HCT116 (cell line): ENCODE measurements at regions not wholly inside any gene's neighbourhood (a gene's known extent, or its start where the extent isn't known, plus 50 kb on each side); places are given as distances from the start of the nearest gene placed in this dataset.

Experiments
- ATAC-seq: fragments of 200-7000 bp; cut with Tn5 transposase; 2 replicates; pipeline ENCODE4 v1.9.1; 2020; ENCODE audit warnings: mild to moderate bottlenecking, moderate library complexity
- BruUV-seq: library from RNA; stranded (reverse); fragments of 400-500 nt; replicated peaks from 2 replicates; lab custom pipeline; 2021; lab: Mats Ljungman, UMichigan
- CTCF ChIA-PET: fragments of 300-600 bp; sonication (Branson Sonifier 250); formaldehyde crosslinking; loops from one replicate; lab custom pipeline; 2021; ENCODE audit warnings: antibody characterized with exemption; lab: Charles Lee
- POLR2A ChIA-PET: fragments of 300-600, 350-600 bp; sonication (Branson Sonifier 250); formaldehyde crosslinking; loops from one replicate; lab custom pipeline; 2021; ENCODE audit warnings: antibody characterized with exemption; lab: Charles Lee
- RAD21 ChIA-PET, 2 experiments: fragments of 300-600 bp; sonication (Branson Sonifier 250); formaldehyde crosslinking; loops; one replicate each; lab custom pipeline; 2023; ENCODE audit warnings: low total read pairs in 2 of 2; ENCODE audit not compliant: uncharacterized antibody in 2 of 2, unreplicated experiment in 2 of 2, low non-redundant PET in 1 of 2; lab: Charles Lee
- DNase-seq: peaks from one replicate; pipeline ENCODE4 v3.0.0-alpha.2; 2010; ENCODE audit warnings: low read depth, low spot score
- H2AFZ ChIP-seq: fragments of 200-600 bp; shearing (Covaris generic), sonication (generic); 2 replicates; pipeline ENCODE4 v1.6.1; 2017; ENCODE audit warnings: low read depth, mixed run types, mixed read lengths, antibody characterized with exemption, low read length; ENCODE audit not compliant: poor library complexity, severe bottlenecking
- H3K27ac ChIP-seq: 2 replicates; pipeline ENCODE4 v1.5.1; 2012; ENCODE audit warnings: low read depth, low read length
- H3K27me3 ChIP-seq: fragments of 200-600 bp; sonication (generic); 2 replicates; pipeline ENCODE4 v1.6.1; 2016; ENCODE audit warnings: mixed run types, low read length, mixed read lengths; ENCODE audit not compliant: insufficient read depth
- H3K36me3 ChIP-seq, 2 experiments: fragments of 200-500 bp in 1 of 2; fragments of 200-600 bp in 1 of 2; sonication (Bioruptor generic) in 1 of 2; sonication (generic) in 1 of 2; 2 replicates each; pipeline versions ENCODE4 v1.5.1 to v1.6.1; 2014 to 2016; ENCODE audit warnings: low read length in 2 of 2, inconsistent platforms in 1 of 2, mixed read lengths in 1 of 2, mixed run types in 1 of 2; ENCODE audit not compliant: insufficient read depth in 2 of 2, control insufficient read depth in 1 of 2
- H3K4me1 ChIP-seq, 2 experiments: fragments of 200-600 bp in 1 of 2; sonication (generic) in 1 of 2; 2 replicates each; pipeline versions ENCODE4 v1.5.1 to v1.6.1; 2012 to 2017; ENCODE audit warnings: low read length in 2 of 2, inconsistent platforms in 1 of 2, mild to moderate bottlenecking in 1 of 2, mixed read lengths in 1 of 2, mixed run types in 1 of 2, moderate library complexity in 1 of 2; ENCODE audit not compliant: insufficient read depth in 2 of 2, control insufficient read depth in 1 of 2
- H3K4me2 ChIP-seq: fragments of 200-600 bp; sonication (generic); 2 replicates; pipeline ENCODE4 v1.6.1; 2017; ENCODE audit warnings: mixed run types, low read length, mixed read lengths
- H3K4me3 ChIP-seq, 2 experiments: fragments of 200-600 bp in 1 of 2; sonication (generic) in 1 of 2; replicated peaks in 1 of 2; 2 replicates each; pipeline ENCODE4 v1.5.1; 2011 to 2016; ENCODE audit warnings: low read length in 2 of 2, control low read depth in 1 of 2, low read depth in 1 of 2, mild to moderate bottlenecking in 1 of 2, mixed read lengths in 1 of 2, mixed run types in 1 of 2
- H3K79me2 ChIP-seq: fragments of 200-600 bp; sonication (generic); 2 replicates; pipeline ENCODE4 v1.6.1; 2017; ENCODE audit warnings: mild to moderate bottlenecking, mixed run types, low read length, moderate library complexity, mixed read lengths; ENCODE audit not compliant: insufficient read depth
- H3K9ac ChIP-seq: fragments of 200-600 bp; sonication (generic); 2 replicates; pipeline ENCODE4 v1.6.1; 2016; ENCODE audit warnings: low read length, mixed read lengths
- H3K9me2 ChIP-seq: fragments of 200-600 bp; sonication (generic), shearing (Covaris generic); 2 replicates; pipeline ENCODE4 v1.6.1; 2017; ENCODE audit warnings: mixed run types, mild to moderate bottlenecking, moderate library complexity; ENCODE audit not compliant: insufficient read depth
- H3K9me3 ChIP-seq, 2 experiments: fragments of 200-500 bp in 1 of 2; fragments of 200-600 bp in 1 of 2; sonication (Bioruptor generic) in 1 of 2; sonication (generic) in 1 of 2; 2 replicates each; pipeline ENCODE4 v1.6.1; 2014 to 2017; ENCODE audit warnings: low read length in 2 of 2, mixed read lengths in 2 of 2, inconsistent platforms in 1 of 2, low read depth in 1 of 2, mild to moderate bottlenecking in 1 of 2, mixed run types in 1 of 2, moderate library complexity in 1 of 2; ENCODE audit not compliant: control insufficient read depth in 1 of 2, insufficient read depth in 1 of 2
- H4K20me1 ChIP-seq: fragments of 200-600 bp; sonication (generic), shearing (Covaris generic); 2 replicates; pipeline ENCODE4 v1.6.1; 2017; ENCODE audit warnings: mixed run types, mild to moderate bottlenecking, moderate library complexity; ENCODE audit not compliant: insufficient read depth
- CTCF ChIP-seq, 3 experiments: fragments of 200-600 bp in 1 of 3; sonication (generic) in 1 of 3; IDR thresholded peaks in 2 of 3; conservative IDR thresholded peaks in 1 of 3; 2 replicates each; pipeline ENCODE4 v1.5.1; 2012 to 2017; ENCODE audit warnings: low read depth in 2 of 3, low read length in 2 of 3, antibody characterized with exemption in 1 of 3, borderline replicate concordance in 1 of 3, control low read depth in 1 of 3, mild to moderate bottlenecking in 1 of 3, mixed read lengths in 1 of 3, mixed run types in 1 of 3, moderate library complexity in 1 of 3; ENCODE audit not compliant: insufficient read depth in 1 of 3
- EGR1 ChIP-seq: IDR thresholded peaks from 2 replicates; pipeline ENCODE4 v1.6.1; 2012; ENCODE audit warnings: low read depth
- ELF1 ChIP-seq: IDR thresholded peaks from 2 replicates; pipeline ENCODE4 v1.6.1; 2012; ENCODE audit warnings: low read depth, borderline replicate concordance
- JUND ChIP-seq: IDR thresholded peaks from 2 replicates; pipeline ENCODE4 v1.6.1; 2012
- POLR2A ChIP-seq: IDR thresholded peaks from 2 replicates; pipeline ENCODE4 v1.7.0; 2011; ENCODE audit warnings: borderline replicate concordance; ENCODE audit not compliant: insufficient read depth, insufficient read length; ENCODE audit errors: extremely low read depth
- RAD21 ChIP-seq: IDR thresholded peaks from 2 replicates; pipeline ENCODE4 v1.6.1; 2012; ENCODE audit warnings: low read depth, mild to moderate bottlenecking
- REST ChIP-seq: IDR thresholded peaks from 2 replicates; pipeline ENCODE4 v1.6.1; 2012; ENCODE audit warnings: low read depth
- SIN3A ChIP-seq: IDR thresholded peaks from 2 replicates; pipeline ENCODE4 v1.6.1; 2012; ENCODE audit warnings: low read depth
- SRF ChIP-seq: IDR thresholded peaks from 2 replicates; pipeline ENCODE4 v1.6.1; 2012; ENCODE audit warnings: low read depth
- YY1 ChIP-seq: IDR thresholded peaks from 2 replicates; pipeline ENCODE4 v1.6.1; 2011; ENCODE audit warnings: low read length, low read depth, moderate library complexity, mild to moderate bottlenecking; ENCODE audit not compliant: insufficient replicate concordance; ENCODE audit errors: extremely low read depth
- ZNF274 ChIP-seq: fragments of 200-500 bp; sonication (Bioruptor generic); IDR thresholded peaks from 2 replicates; pipeline ENCODE4 v1.6.1; 2014; ENCODE audit warnings: mild to moderate bottlenecking, low read depth, low read length, inconsistent platforms
- intact Hi-C: fragments of 100-400 bp; cut with micrococcal nuclease; formaldehyde crosslinking; loops from 2 replicates; pipeline ENCODE4 v1.10.0; 2022
- TF ChIP-seq, protein P1 (sequence below): IDR thresholded peaks from 2 replicates; pipeline ENCODE4 v1.6.1; 2011; ENCODE audit warnings: mild to moderate bottlenecking, low read length, moderate library complexity; ENCODE audit not compliant: insufficient replicate concordance; ENCODE audit errors: extremely low read depth
- TF ChIP-seq, protein P2 (sequence below): IDR thresholded peaks from 2 replicates; pipeline ENCODE4 v1.6.1; 2012

GRCh38 chr4:58602022-58602421 is 1491.8 kb upstream of the IGFBP7 start:
- Histone ChIP-seq H3K4me1 (no peaks in the 10 kb centered on the region), H2AFZ (no peak overlapping the region), H3K27ac (no peak overlapping the region), H3K9me3 (peaks cover 11 to 38% of the 10 kb centered on the region in 2 experiments; a peak in 2 of 4 replicates), H3K4me2 (no peak overlapping the region), H3K36me3 (no peaks in the 10 kb centered on the region), H3K9me2 (no peaks in the 10 kb centered on the region), H4K20me1 (no peaks in the 10 kb centered on the region), H3K4me3 (no peak overlapping the region), H3K9ac (no peak overlapping the region), H3K79me2 (no peaks in the 10 kb centered on the region), H3K27me3 (no peaks in the 10 kb centered on the region)
- RAD21 ChIA-PET = no interaction called here
- POLR2A ChIA-PET = no interaction called here
- TF ChIP-seq POLR2A (no peak), SIN3A (no peak), YY1 (no peak), ELF1 (no peak), CTCF (IDR thresholded peaks at IDR 0.05 in 2 of 3, conservative IDR thresholded peaks at IDR 0.05 in 1 of 3; ENCODE audit: borderline replicate concordance in 1 of 3, insufficient read depth in 1 of 3, low read depth in 2 of 3, low read length in 2 of 3) (no peak), EGR1 (no peak), REST (no peak), RAD21 (no peak), JUND (no peak), ZNF274 (no peak), SRF (no peak)
- TF ChIP-seq, protein P1, sequence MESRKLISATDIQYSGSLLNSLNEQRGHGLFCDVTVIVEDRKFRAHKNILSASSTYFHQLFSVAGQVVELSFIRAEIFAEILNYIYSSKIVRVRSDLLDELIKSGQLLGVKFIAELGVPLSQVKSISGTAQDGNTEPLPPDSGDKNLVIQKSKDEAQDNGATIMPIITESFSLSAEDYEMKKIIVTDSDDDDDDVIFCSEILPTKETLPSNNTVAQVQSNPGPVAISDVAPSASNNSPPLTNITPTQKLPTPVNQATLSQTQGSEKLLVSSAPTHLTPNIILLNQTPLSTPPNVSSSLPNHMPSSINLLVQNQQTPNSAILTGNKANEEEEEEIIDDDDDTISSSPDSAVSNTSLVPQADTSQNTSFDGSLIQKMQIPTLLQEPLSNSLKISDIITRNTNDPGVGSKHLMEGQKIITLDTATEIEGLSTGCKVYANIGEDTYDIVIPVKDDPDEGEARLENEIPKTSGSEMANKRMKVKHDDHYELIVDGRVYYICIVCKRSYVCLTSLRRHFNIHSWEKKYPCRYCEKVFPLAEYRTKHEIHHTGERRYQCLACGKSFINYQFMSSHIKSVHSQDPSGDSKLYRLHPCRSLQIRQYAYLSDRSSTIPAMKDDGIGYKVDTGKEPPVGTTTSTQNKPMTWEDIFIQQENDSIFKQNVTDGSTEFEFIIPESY = no peak
- TF ChIP-seq, protein P2, sequence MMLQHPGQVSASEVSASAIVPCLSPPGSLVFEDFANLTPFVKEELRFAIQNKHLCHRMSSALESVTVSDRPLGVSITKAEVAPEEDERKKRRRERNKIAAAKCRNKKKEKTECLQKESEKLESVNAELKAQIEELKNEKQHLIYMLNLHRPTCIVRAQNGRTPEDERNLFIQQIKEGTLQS = no peak
- CTCF ChIA-PET = no interaction called here
- intact Hi-C loops = no loop called here
- ATAC-seq (no peak), DNase-seq (no peak)
- BruUV-seq = no TSS peak
